ENCODE measurements at regions not wholly inside any gene's neighbourhood (a gene's known extent, or its start where the extent isn't known, plus 50 kb on each side); places are given as distances from the start of the nearest gene placed in this dataset.
"Not testable (repeated sequence)": the region's sequence is repeated elsewhere in the genome, so short reads cannot be mapped to it uniquely, and the experiment has no call there.

DNA sequence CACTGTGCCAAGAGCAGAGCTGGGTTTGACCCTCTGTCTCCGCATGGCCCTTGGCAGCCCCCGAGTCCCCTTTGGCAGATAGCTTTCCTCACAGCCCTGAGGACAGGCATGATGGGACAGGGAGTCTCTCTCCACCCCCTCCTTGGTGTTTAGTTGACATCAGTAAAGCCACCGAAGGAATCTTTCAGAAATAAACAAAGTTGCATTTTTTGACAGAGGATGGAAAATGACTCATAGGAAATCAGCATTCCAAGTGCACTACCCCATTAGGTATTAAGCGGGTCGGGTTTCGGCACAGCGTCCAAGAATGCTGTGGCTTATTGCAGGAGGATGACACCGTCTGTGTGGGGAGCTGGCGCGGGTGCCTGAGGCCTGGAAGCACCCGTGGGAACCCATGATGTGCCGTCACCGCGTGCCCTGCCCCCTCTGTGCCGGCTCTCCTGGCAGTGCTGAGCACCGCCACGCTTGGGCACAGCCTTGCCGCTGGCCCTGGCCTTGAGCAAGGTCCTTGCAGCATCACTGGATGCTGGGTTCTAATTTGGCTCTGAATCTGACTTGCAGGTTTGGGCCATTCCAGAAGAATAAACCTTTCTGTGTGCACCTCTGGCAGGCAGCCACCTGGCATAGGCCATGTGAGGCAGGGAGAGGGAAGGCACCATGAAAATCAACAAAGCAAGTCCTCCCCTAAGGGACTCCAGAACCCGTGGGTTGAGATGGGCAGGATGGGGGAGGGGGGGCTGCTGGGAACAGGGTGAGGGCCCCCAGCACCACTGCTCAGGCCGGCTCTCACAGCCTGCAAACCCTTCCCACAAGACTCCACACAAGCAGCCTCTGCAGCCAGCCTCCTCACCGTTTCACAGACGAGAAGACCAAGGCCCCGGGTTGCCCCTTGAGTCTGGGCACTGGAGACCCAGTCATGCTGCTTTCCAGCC, 50.5 kb upstream of the ZNF469 start:
- DNase-seq (ENCODE audit: low read depth, low spot score) = peak; percentile 83

- DNase-seq (ENCODE audit: low read depth, low spot score) = not testable (repeated sequence)
These were observed 49.6 kb upstream of the ZNF469 start for GRCh38 chr16:88332921-88333825.
